HT1080 (cell line): ENCODE measurements at regions not wholly inside any gene's neighbourhood (a gene's known extent, or its start where the extent isn't known, plus 50 kb on each side); places are given as distances from the start of the nearest gene placed in this dataset.
A peak's percentile ranks its signal among the peaks of the same experiment; 100 is the strongest.

Experiments used
- DNase-seq: peaks from one replicate; pipeline ENCODE4 v3.0.0-alpha.2; 2015; ENCODE audit warnings: low read depth

DNA sequence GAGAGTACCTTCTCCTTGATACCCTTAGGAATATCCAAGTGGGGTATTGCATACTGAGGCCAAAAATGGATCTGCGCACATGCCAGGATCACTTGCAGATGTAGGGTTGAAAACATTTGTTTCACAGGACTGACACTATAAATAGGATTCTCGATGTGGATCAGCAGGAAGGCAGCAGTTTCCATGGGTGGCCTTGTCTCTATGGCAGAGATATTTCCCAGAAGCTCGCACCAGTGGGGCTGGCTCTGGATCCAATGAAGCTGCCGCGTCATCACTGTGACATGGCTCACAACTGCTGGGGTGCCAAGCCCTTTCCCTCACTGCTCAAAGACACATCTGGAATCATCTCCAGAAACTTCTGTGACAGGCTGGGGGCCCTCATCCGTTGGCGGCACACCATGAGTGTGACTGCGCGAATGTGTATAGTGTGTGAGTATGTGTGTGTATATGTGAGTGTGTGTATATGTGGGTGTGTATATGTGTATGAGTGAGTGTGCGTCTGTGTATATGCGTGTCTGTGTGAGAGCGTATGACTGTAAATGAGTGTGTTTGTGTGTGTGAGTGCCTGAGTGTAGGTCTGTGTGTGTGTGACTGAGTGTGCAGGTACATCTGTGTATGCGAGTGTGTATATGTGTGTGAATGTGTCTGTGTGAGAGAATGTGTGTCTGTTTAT is 182.5 kb downstream of the GAS1 start:
- no peak for DNase-seq

DNA sequence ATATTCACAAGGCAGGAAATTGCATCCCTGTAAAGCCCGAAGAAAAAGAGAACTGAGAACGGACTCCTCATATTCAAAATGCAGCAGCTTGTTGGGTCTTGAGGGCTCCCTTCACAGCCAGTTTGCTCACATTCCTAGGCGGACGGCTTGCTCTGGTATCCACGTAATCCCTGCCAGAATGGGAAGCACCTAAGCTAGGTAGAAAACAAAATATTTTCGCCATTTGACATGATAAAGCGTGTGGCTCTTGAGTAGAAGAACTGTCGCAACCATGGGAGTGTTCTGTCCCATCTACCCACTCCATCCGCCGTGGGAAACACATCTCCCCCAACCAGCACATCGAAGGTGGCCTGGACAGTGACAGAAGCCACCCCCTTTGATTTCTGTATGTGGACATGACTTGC is 183.1 kb downstream of the GAS1 start:
- DNase-seq, result no peak

DNA sequence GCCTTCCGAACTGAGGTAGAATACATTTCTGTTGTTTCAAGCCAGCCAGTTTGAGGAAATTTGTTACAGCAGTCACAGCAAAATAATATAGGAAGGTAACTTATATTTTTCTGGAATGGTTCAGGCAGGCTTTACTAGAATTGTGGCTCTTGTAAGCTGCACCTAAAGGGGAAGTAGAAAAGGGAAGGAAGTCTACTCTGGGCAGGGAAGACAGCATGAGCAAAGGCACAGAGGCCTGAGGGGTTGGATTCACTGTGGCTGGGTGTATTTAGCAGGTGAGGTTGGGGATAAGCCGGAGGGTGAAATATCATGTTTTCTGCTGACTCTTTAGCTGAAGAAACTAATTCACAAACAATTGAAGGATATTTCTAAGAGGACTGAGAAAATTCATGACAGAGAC is 183.5 kb downstream of the GAS1 start:
- no peak for DNase-seq

DNA sequence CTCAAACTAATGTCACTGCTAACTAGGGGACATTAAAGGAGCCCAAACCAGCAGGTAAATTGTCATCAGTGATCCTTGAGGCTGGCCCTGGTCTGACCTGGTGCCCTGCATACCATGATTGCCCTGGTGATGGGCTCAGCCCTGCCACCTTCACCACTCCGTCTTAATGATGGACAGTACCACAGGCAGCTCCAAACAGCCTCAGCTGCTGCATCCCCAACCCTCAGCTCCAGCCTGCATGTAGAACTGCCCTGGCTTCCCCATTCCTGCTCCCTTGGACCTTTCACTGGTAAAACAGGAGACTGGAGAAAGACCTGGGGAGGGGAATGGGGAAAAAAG is 190.0 kb downstream of the GAS1 start:
- DNase-seq, result no peak

DNA sequence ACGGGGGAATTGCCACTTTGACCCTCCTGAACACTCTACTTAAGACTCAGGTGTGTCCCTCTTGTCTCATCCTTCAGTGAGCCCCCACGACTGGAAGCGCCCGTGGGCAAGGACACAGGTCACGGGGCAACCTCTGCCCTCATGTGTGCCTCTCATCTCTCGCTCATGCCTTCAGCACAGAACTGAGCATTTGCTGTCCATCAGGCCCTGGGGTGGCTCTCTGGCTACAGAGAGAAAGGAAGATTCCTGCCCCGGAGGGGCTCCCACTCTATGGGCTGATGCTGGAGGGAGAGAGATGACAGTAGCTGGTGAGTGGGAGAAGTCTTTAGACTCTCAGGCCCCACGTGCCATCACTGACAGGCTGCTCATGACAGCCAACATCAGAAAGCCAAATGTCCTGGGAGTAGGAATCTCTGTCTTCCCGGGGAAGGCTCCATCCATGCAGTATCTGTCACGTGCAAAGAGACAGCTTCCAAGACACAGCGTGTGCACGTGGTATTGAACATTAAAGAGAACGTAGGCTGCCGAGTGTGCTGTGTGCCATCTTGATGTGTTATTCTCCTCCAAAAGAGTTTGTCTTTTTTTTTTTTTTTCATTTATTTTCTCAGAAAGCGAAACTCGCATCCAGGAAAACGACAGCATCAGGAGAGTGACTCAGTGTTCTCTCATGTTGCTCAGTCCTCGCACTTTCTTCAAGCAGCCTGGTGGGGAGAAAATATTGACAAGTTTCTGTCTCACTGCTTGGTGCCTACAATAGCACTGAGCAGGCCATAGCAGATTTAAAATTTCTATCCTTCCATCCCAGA is 190.5 kb downstream of the GAS1 start:
- no peak for DNase-seq

DNA sequence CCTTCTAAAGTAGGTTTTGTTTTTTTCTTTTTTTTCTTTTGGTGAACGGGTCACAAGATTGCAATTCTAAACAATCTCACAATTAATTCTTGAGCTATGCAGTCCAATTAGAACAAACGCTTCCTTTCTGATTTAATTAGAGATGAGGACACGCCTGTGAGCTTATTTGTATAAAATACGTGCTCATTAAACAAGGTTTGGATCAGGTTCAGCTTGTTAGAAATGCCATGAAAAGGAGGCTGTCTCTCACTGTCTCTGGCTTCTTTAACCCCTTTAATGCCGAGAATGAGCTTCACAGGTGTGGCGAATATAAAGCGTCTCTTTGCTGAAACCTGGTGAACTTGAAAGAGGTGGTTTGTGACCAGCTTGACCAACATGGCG is 191.8 kb downstream of the GAS1 start:
- no peak for DNase-seq

DNA sequence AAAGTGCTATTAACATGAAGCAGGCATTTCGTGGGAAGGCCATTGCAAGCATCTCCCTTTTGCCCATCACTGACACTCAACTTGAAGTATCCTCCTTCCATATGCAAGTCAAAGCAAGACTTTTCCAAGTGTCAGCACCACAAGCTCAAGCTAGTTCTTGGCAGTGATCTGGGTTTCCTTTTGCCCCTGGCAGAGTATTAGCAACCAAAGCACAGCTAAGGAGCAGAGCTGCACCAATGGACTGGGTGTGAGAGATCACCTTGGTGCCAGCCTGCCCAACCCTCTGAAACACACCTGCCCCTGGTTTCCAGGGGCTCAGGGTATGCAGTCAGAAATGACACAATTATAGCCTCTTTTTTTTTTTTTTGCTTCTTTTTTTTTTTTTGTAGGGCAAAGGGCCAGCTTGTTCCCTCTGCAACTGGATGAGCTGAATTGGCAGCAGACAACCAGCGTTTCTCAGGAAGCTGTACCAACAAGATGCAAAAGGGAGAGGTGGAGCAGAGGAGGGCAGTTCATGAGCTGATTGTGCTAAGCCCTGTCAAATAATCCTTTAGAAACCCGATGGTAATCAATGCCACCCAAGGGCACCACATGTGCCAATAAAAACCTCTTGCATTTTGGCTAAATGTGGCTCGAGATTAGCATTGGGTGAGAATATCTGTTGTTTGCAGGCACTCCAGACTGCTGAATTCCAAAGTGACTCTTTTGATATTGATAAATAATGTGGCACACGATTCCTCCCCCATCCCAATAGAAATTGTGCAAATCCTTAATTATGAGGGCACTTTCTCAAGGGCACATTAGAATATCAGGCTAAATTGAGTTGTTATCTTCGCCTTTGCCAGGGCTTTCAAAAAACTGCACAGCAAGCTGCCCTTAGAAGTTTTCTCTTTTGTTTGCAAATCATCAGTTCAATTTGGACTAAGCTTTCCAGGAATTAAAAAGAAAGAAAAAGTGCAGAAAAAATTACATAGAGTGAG is 192.4 kb downstream of the GAS1 start:
- no peak for DNase-seq

DNA sequence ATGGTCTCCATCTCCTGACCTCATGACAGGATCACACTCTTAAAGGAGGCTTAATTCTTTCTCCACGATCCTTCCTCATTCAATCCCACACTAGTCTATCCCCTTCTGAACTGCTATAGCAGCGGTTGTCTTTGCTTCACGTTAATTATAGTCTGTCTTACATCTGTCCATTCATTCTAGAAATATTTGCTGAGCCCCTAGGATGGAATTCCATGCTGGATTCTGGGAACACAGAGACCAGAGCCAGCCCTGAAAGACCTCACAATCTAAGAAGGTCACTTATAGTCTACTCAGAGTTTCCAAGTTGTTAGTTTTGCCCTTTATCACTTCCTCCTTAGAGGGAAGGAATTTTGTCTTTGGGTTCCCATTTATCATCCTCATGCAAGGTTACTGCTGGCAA is 193.5 kb downstream of the GAS1 start:
- no peak for DNase-seq

DNA sequence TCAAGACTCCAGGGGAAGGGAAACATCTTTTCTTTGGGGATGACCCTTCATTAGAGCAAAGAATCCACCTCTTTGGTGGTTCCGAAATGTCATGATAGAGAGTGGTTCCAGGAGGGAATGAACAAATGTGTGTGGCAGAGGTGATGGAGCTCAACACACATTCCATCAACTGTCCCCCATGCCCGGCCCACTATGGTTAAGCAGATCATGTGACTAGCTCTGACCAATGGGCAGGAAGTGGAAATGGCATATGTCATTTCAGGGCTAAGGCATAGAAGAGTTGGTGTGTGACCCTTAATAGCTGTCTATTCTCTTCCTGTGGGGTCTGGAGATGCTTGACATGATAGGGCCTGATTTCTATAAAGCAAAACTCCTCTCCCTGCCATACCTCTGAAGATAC is 194.6 kb downstream of the GAS1 start:
- DNase-seq, result no peak

DNA sequence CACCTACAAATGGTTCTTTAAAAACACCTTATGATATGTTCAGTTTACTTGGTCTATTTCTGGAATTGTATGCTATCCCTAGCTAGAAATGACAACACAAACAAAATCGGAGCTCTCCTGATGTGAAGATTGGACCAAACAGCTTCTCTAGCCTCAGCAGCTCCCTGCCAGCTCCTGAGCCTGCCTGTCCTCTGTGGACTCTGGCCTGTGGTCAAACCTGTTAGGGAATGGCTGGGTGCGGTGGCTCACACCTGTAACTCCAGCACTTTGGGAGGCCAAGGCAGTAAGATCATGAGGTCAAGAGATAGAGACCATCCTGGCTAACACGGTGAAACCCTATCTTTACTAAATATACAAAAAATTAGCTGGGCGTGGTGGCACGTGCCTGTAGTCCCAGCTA is 195.3 kb downstream of the GAS1 start:
- DNase-seq, result no peak

DNA sequence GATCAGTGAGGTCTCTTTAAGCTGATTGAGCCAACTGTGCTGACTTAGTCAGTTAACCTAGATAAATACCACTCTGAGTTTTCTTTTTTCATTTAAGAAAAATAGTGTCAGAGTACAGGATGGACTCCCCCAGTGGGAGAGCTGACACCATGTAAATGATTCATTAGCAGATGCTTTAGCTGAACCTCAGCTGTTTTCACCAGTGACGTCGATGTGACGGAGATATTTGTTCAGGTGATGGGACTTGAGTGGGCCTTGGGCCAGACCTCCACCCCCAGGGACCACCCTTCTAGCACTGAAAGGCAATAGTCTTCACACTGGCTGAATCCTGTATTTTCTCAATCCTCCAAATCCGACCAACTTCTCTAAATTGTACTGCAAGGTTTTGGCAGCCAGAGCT is 196.1 kb downstream of the GAS1 start:
- DNase-seq, result no peak

DNA sequence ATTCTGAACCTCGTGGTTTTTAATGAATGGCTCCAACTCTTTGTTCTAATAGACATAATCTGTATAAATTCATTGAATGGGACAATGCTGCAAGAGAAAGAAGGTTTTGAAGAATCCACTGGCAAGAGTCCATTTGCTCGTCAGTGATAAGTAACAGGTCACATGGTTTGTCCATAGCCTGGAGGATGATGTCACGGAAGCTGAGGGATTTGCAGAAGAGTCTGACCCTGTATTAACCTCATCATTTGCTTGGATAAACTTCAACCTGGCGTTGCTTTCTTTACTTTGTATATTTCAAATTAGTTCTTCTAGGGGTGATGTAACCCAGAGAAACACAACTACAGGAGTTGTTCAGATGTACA is 197.4 kb downstream of the GAS1 start:
- no peak for DNase-seq

DNA sequence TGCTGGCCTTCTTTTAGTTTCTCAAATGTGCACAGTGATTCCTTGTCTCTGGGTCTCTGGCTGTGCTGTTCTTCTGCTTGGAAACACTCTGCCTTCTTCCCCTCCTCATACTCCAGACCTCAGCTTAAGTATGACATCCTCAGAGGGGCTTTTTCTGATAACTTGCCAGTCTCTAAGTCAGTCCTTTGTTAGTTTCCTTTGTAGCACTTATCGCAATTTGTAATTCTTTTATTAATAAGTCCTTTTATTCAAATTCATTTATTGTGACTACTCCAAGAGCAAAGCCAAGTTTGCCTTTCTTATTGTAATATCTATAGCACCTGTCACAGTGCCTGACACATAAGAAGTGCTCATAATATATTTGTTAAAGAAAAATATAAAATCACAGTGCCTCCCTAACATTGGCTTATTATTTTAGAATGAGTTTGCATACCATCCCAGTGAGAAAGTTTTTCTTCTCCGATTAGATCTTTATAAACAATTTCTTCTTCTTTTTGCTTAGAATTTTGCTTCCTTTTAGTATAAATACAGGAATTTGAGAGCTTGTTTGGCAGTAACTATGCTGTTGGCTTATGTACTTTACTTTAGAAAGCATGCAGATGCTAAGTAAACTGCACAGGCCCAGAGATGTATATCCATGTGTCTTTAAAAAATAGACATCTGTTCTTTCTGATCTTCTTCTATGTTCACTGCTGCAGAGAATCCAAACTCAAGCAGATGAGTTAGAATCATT is 198.0 kb downstream of the GAS1 start:
- no peak for DNase-seq

DNA sequence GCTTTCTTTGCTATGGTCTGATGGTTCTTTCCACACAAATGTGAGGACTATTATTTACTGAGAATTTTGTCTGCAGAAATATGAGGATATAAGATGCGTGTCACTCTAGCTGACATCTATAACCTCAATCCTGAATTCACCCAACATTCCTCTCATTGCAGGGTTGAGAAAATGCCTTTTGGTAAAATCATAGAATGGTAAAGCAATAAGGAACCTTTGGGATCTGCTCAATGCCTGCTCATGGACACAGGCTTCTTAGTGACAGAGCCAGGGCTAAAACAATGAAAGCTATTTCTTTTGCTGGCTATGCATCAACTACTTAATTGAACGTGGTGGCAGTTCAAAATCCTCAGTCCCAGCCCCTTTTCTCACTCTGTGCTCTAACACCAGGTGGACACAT is 199.6 kb downstream of the GAS1 start:
- no peak for DNase-seq

DNA sequence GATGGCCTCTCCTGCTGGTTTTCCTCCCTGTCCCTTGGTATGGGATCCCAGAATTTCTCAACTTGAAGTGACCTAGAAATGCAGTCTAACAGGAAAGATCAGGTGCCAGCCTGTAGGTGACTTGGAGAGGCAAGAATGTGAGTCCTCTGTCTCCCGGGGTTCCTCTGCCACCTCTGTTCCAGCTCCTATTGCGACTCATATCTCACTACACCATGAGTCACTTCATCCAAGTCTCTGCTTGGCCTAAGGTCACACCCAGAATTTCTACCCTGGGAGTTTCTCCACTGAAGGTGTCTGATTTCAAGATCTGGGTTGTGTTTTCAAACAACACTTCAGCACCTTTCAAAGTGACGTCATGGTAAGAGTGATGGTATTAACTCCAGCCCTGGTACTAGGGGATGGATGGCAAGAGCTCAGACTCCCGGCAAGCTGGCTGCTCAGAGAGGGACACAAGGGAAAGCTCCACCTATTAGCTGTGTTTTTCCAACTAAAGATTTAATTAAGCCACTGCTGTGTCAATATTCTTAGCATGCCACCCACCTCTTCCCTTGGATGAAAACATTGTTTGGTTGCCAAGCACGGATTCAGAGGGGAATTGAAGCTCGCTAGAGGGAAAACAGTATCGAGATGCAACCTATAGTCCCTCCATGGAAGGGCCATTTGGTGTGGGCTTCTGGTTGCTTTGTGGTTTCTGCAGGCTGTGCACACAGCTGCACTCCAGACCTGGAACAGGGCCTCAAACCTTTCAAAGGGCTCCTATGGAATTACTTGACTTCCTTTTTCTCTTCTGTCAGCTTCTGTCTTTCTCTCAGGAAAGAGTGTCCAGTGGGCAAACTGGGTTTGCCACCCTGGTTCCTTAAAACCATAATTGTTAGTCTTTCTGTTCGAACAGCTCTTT is 205.7 kb downstream of the GAS1 start:
- peak; percentile 93 for DNase-seq

DNA sequence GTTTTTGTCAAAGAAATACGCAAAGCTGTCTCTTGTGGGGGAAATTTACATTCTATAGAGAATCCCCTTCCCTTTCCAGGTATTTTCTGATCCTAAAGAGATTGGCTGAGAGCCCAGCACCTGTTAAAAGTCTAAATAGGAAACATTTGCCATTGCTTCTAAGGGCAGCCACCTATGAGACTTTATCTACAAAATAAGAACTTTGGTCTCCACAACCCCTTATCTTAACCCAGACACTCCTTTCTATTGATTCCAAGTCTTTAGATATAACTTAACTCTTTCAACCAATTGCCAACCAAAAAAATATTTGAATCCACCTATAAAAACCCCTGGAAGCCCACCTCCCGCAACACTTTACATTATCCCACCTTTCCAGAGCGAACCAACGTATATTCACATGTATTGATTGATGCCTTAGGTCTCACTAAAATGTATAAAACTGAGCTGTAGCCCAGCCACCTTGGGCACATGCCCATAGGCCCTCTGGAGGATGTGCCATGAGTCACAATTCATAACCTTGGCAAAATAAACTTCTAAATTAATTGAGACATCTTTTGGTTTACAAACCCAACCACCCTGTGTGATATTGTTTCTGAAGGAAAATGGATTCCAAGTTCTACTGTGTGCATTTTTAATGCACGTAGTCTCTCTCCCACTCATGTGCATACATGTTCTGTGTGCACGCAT is 211.4 kb downstream of the GAS1 start:
- DNase-seq, result no peak

DNA sequence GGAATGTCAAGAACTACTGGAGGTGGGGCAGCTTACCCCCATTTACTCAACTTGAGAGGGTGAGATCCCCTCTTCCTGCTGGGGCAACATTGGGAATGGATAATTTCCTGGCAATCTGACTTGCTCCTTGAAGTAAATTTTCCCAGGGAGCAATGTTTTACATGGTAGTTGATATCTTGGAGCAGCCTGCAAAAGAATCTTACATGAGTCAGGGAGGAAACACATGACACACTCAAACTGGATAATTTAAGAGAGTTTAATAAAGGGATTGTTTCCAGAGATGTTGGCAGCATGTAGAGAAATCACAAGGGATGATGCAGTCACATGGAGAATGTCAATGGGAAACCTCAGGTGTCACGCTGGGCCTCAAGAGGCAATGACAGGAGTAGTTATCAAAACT is 212.5 kb downstream of the GAS1 start:
- DNase-seq, result peak; percentile 89

DNA sequence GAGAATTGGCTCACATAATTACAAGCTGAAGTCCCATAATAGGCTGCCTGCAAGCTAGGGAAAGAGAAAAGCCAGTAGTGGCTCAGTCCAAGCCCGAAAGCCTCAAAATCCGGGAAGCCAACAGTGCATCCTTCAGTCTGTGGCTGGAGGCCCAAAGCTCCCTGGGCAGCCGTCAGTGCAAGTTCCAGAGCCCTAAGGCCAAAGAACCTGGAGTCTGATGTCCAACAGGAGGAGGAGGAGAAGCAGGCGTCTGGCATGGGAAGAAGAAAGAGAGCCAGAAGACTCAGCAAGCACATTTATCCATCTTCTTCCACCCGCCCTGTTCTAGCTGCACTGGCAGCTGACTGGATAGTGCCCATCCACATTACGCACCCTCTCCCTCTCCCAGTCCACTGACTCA is 213.4 kb downstream of the GAS1 start:
- DNase-seq, result no peak

DNA sequence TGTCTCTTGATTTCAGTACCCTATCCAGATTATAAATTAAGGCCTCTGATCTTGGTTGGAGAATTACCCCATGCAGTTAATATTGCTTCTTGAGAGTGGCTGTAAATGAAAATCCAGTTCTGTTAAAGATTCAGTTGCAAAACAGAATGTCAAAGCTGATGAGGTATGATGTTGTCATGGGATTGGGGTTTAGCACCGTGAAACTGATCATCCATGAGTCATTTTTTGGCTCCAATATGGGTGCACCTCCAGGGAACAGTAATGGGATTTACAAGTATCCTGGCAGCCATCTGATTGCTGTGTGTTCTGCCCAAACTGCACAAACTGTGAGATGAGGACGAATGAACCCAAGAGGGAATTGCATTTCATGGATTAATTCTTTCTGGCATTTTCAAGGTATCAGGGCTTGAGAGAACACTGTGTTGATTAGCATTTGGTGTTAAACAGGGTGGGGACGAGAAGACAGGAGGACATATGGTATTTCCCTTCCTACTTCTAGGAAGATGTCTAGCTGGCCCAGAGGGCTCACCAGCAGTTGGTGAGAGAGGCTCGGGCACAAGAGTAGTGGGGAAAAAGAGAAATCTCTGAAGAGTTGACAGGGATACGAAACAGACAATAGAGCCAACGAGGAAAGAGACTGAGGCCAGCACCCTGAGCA is 214.7 kb downstream of the GAS1 start:
- peak; percentile 92 for DNase-seq
